Esophagus muscularis mucosa (tissue), 3 donors: ENCODE measurements at regions not wholly inside any gene's neighbourhood (a gene's known extent, or its start where the extent isn't known, plus 50 kb on each side); places are given as distances from the start of the nearest gene placed in this dataset.

Experiments used
- CTCF ChIP-seq, 3 experiments: fragments of 200-600 bp in 2 of 3; fragments of 450-650 bp in 1 of 3; sonication (generic) in 2 of 3; IDR thresholded peaks; one replicate each; pipeline ENCODE4 v1.5.1; 2017 to 2019; ENCODE audit warnings: antibody characterized with exemption in 3 of 3, mild to moderate bottlenecking in 2 of 3, moderate library complexity in 1 of 3
- POLR2A ChIP-seq: fragments of 450-650 bp; IDR thresholded peaks from one replicate; pipeline ENCODE4 v1.6.1; 2017; ENCODE audit warnings: antibody characterized with exemption, moderate library complexity, mild to moderate bottlenecking, low read depth

- TF ChIP-seq CTCF (IDR thresholded peaks at IDR 0.05) = no peak
- no peak for TF ChIP-seq POLR2A
Measured at GRCh38 chr7:380139-380485, 90.1 kb downstream of the FOXL3 start.
